Neural progenitor cell (in vitro differentiated cells): ENCODE measurements at regions not wholly inside any gene's neighbourhood (a gene's known extent, or its start where the extent isn't known, plus 50 kb on each side); places are given as distances from the start of the nearest gene placed in this dataset. TPM values are rescaled to one million over a fixed set of nuclear protein-coding genes. Genes with fewer than 3 reads are reported as not detected.
A peak's percentile ranks its signal among the peaks of the same experiment; 100 is the strongest.
"Not testable (repeated sequence)": the region's sequence is repeated elsewhere in the genome, so short reads cannot be mapped to it uniquely, and the experiment has no call there.

Experiments
- DNase-seq: peaks from one replicate; pipeline ENCODE4 v3.0.0-alpha.2; 2016; ENCODE audit warnings: low spot score
- H2AFZ ChIP-seq: fragments of 200-600 bp; sonication (generic); replicated peaks from 2 replicates; pipeline ENCODE4 v1.6.1; 2016; ENCODE audit warnings: antibody characterized with exemption
- H3F3A ChIP-seq: fragments of 200-600 bp; sonication (generic); 2 replicates; pipeline ENCODE4 v1.6.1; 2016; ENCODE audit warnings: antibody characterized with exemption, low read depth
- H3K27ac ChIP-seq: fragments of 200-600 bp; sonication (generic); 2 replicates; pipeline ENCODE4 v1.5.1; 2016; ENCODE audit warnings: mild to moderate bottlenecking
- H3K27me3 ChIP-seq: fragments of 200-600 bp; sonication (generic); 2 replicates; pipeline ENCODE4 v1.6.1; 2016; ENCODE audit warnings: mild to moderate bottlenecking, moderate library complexity
- H3K36me3 ChIP-seq: fragments of 200-600 bp; sonication (generic); 2 replicates; pipeline ENCODE4 v1.5.1; 2016
- H3K4me1 ChIP-seq: fragments of 200-600 bp; sonication (generic); 2 replicates; pipeline ENCODE4 v1.6.1; 2016; ENCODE audit warnings: mixed run types
- H3K4me2 ChIP-seq: fragments of 200-600 bp; sonication (generic); 2 replicates; pipeline ENCODE4 v1.6.1; 2016
- H3K4me3 ChIP-seq: fragments of 200-600 bp; sonication (generic); 2 replicates; pipeline ENCODE4 v1.5.1; 2016
- H3K79me2 ChIP-seq: fragments of 200-600 bp; sonication (generic); 2 replicates; pipeline ENCODE4 v1.6.1; 2016; ENCODE audit warnings: low read depth
- H3K9ac ChIP-seq: fragments of 200-600 bp; sonication (generic); 2 replicates; pipeline ENCODE4 v1.6.1; 2016
- H3K9me3 ChIP-seq: fragments of 200-600 bp; sonication (generic); 2 replicates; pipeline ENCODE4 v1.5.1; 2016; ENCODE audit warnings: low read depth
- H4K20me1 ChIP-seq: fragments of 200-600 bp; sonication (generic); 2 replicates; pipeline ENCODE4 v1.6.1; 2016; ENCODE audit warnings: low read depth
- H3K27ac Mint-ChIP-seq: 3 replicates; pipeline ENCODE4 v1.8.0; 2021; ENCODE audit warnings: mixed read lengths
- H3K27me3 Mint-ChIP-seq: 2 replicates; pipeline ENCODE4 v1.8.0; 2022; ENCODE audit warnings: low read depth, mild to moderate bottlenecking, inconsistent platforms, moderate library complexity, mixed read lengths; ENCODE audit not compliant: insufficient read depth
- H3K36me3 Mint-ChIP-seq: 3 replicates; pipeline ENCODE4 v1.8.0; 2021; ENCODE audit warnings: mixed read lengths
- H3K4me1 Mint-ChIP-seq: 3 replicates; pipeline ENCODE4 v1.8.0; 2021; ENCODE audit warnings: mixed read lengths
- H3K4me3 Mint-ChIP-seq: 3 replicates; pipeline ENCODE4 v1.8.0; 2021; ENCODE audit warnings: mild to moderate bottlenecking, moderate library complexity, mixed read lengths
- H3K9me3 Mint-ChIP-seq: 3 replicates; pipeline ENCODE4 v1.8.0; 2020; ENCODE audit warnings: mixed read lengths
- small RNA-seq: library from RNA; depleted of rRNA; stranded (forward); fragments of <200 nt; gene quantifications from one replicate; pipeline ENCODE3, GENCODE V24; 2015

GRCh38 chr9:67724885-67725284, 133.8 kb upstream of the ANKRD20A1 start:
- not testable (repeated sequence) for H3K27ac ChIP-seq, H3F3A ChIP-seq, H3K9me3 Mint-ChIP-seq, H3K27me3 Mint-ChIP-seq, H4K20me1 ChIP-seq, H3K36me3 Mint-ChIP-seq, H2AFZ ChIP-seq, H3K9ac ChIP-seq, H3K4me3 ChIP-seq, H3K27ac Mint-ChIP-seq, H3K4me1 ChIP-seq, DNase-seq, H3K4me2 ChIP-seq, H3K36me3 ChIP-seq, H3K9me3 ChIP-seq, H3K4me3 Mint-ChIP-seq, H3K4me1 Mint-ChIP-seq, H3K27me3 ChIP-seq, H3K79me2 ChIP-seq

DNA sequence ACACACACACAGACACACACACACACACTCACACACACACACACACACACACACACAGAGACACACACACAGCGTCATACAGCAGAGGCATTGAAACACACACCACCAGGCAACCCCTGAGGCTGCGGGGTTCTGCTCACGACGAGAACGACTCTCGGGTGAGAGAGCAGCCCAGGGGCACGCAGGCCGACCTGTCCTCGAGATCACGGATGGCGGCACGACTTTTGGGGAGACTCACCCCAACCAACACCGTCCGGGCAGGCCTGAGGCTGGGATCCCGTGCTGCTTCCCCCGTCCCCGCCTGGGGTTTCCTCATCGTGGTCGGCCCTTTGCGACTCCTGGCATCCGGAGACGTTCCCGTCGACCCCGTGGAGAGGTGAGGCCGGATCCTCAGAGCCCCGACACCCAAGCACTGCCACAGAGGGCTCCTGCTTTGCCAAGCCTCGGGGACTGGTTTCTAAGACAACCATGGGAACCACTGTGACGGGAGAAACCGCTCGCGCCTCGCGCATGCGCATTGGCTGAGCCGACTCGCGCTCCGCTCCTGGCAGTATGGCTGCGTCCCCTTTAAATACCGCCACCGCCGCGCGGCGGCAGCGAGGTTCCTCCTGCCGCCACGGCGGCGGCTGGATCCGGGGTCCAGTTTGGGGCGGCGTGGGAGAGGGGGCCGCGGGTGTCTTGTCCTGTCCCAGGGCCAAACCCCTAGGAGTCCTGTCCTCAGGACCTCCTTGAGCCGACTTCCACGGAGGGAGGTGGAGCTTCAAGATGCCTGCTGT, 132.3 kb upstream of the ANKRD20A1 start:
- H3K36me3 Mint-ChIP-seq, H3K27me3 ChIP-seq, H3K79me2 ChIP-seq, H3K36me3 ChIP-seq, DNase-seq, H3F3A ChIP-seq, H3K9me3 Mint-ChIP-seq, H3K27me3 Mint-ChIP-seq, H3K27ac Mint-ChIP-seq, H4K20me1 ChIP-seq, H3K4me1 ChIP-seq, H3K4me2 ChIP-seq, H3K9me3 ChIP-seq, H3K4me3 ChIP-seq, H3K27ac ChIP-seq, H2AFZ ChIP-seq, H3K9ac ChIP-seq, H3K4me1 Mint-ChIP-seq: not testable (repeated sequence)
- H3K4me3 Mint-ChIP-seq = peak overlapping the region; percentile 78

DNA sequence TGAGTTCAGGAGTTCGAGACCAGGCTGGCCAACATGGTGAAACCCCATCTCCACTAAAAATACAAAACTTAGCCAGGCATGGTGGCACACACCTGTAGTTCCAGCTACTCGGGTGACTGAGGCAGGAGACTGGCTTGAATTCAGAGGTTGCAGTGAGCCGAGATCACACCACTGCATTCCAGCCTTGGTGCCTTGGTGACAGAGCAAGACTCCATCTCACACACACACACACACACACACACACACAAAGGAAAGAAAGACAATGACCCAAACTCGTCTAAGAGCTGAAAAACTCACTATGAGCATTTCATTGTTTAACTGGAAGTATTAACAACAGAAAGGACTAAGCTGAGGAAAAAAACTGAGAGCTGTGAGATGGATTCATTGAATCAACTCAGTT, 95.6 kb upstream of the ANKRD20A1 start:
- H3K27ac ChIP-seq, H3K4me2 ChIP-seq, DNase-seq, H3K4me1 ChIP-seq, H3F3A ChIP-seq, H3K27me3 ChIP-seq, H3K9ac ChIP-seq, H3K4me3 Mint-ChIP-seq, H3K9me3 ChIP-seq, H3K27me3 Mint-ChIP-seq, H4K20me1 ChIP-seq, H3K9me3 Mint-ChIP-seq, H3K79me2 ChIP-seq, H3K36me3 Mint-ChIP-seq, H3K4me3 ChIP-seq, H3K4me1 Mint-ChIP-seq, H2AFZ ChIP-seq, H3K36me3 ChIP-seq: not testable (repeated sequence)
- peak overlapping the region; percentile 91 for H3K27ac Mint-ChIP-seq

DNA sequence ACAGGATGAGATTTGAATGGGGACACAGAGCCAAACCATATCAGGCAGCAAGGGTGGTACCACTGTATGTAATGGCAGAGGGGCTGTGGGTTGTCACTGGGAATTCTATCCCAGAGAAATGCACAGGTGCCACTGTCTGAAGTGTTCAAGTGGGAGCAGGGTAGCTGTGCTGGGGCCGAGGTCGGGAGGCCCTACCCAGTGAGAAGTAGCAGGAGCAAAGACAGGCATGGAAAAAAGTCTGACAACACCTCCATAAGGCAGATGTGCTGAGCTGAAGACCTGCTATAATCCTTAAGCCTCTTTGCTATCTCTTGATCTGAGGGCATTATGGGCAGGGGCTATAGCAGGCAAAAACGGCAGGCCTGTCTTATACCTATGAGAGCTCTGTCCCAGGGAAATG, 86.9 kb upstream of the ANKRD20A1 start:
- H3K36me3 Mint-ChIP-seq = not testable (repeated sequence)

GRCh38 chr9:67800170-67800569, 58.6 kb upstream of the ANKRD20A1 start:
- H3K9ac ChIP-seq, H3K9me3 ChIP-seq, H3K4me3 ChIP-seq, H3K27me3 ChIP-seq, H3K4me2 ChIP-seq, H3K36me3 Mint-ChIP-seq, DNase-seq, H2AFZ ChIP-seq, H3K4me1 ChIP-seq, H3F3A ChIP-seq, H3K4me1 Mint-ChIP-seq, H3K4me3 Mint-ChIP-seq, H4K20me1 ChIP-seq, H3K36me3 ChIP-seq, H3K79me2 ChIP-seq, H3K27ac Mint-ChIP-seq, H3K27me3 Mint-ChIP-seq, H3K27ac ChIP-seq, H3K9me3 Mint-ChIP-seq: not testable (repeated sequence)

More for the DNA sequence above, 86.9 kb upstream of the ANKRD20A1 start:
- H3F3A ChIP-seq, H3K9ac ChIP-seq, H3K36me3 ChIP-seq, DNase-seq, H3K9me3 Mint-ChIP-seq, H3K4me1 ChIP-seq, H3K27ac ChIP-seq, H3K4me2 ChIP-seq, H3K4me1 Mint-ChIP-seq, H4K20me1 ChIP-seq, H3K27ac Mint-ChIP-seq, H3K27me3 ChIP-seq, H3K4me3 ChIP-seq, H2AFZ ChIP-seq, H3K9me3 ChIP-seq, H3K79me2 ChIP-seq, H3K27me3 Mint-ChIP-seq, H3K4me3 Mint-ChIP-seq: not testable (repeated sequence)

Small RNA genes lying in the stretch of these regions (small RNA-seq; reads per million reads assigned to genes)
- gene AL627230.1 = not detected
- gene AL627230.3 = not detected
- gene AL627230.5 = not detected
- gene AL627230.6 = not detected
- gene AL627230.8 = not detected
- gene FAM27B = not detected
- not detected for gene RF00156
- not detected for gene RN7SL787P
